ENCODE measurements at regions not wholly inside any gene's neighbourhood (a gene's known extent, or its start where the extent isn't known, plus 50 kb on each side); places are given as distances from the start of the nearest gene placed in this dataset.

- TF ChIP-seq, protein P1, sequence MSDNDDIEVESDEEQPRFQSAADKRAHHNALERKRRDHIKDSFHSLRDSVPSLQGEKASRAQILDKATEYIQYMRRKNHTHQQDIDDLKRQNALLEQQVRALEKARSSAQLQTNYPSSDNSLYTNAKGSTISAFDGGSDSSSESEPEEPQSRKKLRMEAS (IDR thresholded peaks at IDR 0.05), result no peak
- no peak for TF ChIP-seq EZH2 (IDR thresholded peaks at IDR 0.05)
- no peak for TF ChIP-seq SIN3A (IDR thresholded peaks at IDR 0.05; ENCODE audit: low read depth)
- TF ChIP-seq, protein P2, sequence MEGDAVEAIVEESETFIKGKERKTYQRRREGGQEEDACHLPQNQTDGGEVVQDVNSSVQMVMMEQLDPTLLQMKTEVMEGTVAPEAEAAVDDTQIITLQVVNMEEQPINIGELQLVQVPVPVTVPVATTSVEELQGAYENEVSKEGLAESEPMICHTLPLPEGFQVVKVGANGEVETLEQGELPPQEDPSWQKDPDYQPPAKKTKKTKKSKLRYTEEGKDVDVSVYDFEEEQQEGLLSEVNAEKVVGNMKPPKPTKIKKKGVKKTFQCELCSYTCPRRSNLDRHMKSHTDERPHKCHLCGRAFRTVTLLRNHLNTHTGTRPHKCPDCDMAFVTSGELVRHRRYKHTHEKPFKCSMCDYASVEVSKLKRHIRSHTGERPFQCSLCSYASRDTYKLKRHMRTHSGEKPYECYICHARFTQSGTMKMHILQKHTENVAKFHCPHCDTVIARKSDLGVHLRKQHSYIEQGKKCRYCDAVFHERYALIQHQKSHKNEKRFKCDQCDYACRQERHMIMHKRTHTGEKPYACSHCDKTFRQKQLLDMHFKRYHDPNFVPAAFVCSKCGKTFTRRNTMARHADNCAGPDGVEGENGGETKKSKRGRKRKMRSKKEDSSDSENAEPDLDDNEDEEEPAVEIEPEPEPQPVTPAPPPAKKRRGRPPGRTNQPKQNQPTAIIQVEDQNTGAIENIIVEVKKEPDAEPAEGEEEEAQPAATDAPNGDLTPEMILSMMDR (IDR thresholded peaks at IDR 0.05 in 2 of 3, conservative IDR thresholded peaks at IDR 0.05 in 1 of 3; ENCODE audit: borderline replicate concordance in 1 of 3, insufficient read depth in 1 of 3, low read depth in 2 of 3, low read length in 2 of 3), result no peak
- TF ChIP-seq POLR2AphosphoS5 (IDR thresholded peaks at IDR 0.05; ENCODE audit: low read depth, low read length), result no peak
- no peak for TF ChIP-seq ATF3 (IDR thresholded peaks at IDR 0.05)
- TF ChIP-seq RAD21 (IDR thresholded peaks at IDR 0.05; ENCODE audit: low read depth), result no peak
- no peak for TF ChIP-seq ZFX (IDR thresholded peaks at IDR 0.05)
Measured at GRCh38 chr1:21352586-21352985, 62.3 kb upstream of the ECE1 start.
